HG03060 (cell line): ENCODE measurements at regions not wholly inside any gene's neighbourhood (a gene's known extent, or its start where the extent isn't known, plus 50 kb on each side); places are given as distances from the start of the nearest gene placed in this dataset.
"Not testable (repeated sequence)": the region's sequence is repeated elsewhere in the genome, so short reads cannot be mapped to it uniquely, and the experiment has no call there.

ENCODE experiments used
- ATAC-seq: cut with Tn5 transposase; IDR thresholded peaks from one replicate; pipeline ENCODE4 v1.9.1; 2021; ENCODE audit warnings: low read depth, moderate number of reproducible peaks; ENCODE audit not compliant: unreplicated experiment

GRCh38 chr10:8275911-8276310 is 221.4 kb downstream of the GATA3 start:
- no peak for ATAC-seq

- ATAC-seq: no peak
Observed at GRCh38 chr10:8278099-8278498, 223.6 kb downstream of the GATA3 start.

- no peak for ATAC-seq
Observed at GRCh38 chr10:8279598-8279997, 225.1 kb downstream of the GATA3 start.

- ATAC-seq: no peak
Observed at GRCh38 chr10:8280946-8281345, 226.5 kb downstream of the GATA3 start.

GRCh38 chr10:8282340-8282739 is 227.9 kb downstream of the GATA3 start:
- ATAC-seq: no peak

- ATAC-seq: no peak
Observed at GRCh38 chr10:8283166-8283905, 228.8 kb downstream of the GATA3 start.

GRCh38 chr10:8283986-8284385 is 229.5 kb downstream of the GATA3 start:
- no peak for ATAC-seq

GRCh38 chr10:8285970-8286369 is 231.5 kb downstream of the GATA3 start:
- ATAC-seq: not testable (repeated sequence)

GRCh38 chr10:8288600-8288999 is 234.1 kb downstream of the GATA3 start:
- ATAC-seq: no peak

GRCh38 chr10:8289186-8289924 is 234.9 kb downstream of the GATA3 start:
- ATAC-seq: no peak

GRCh38 chr10:8294779-8295178 is 240.3 kb downstream of the GATA3 start:
- ATAC-seq: no peak

GRCh38 chr10:8295311-8295710 is 240.8 kb downstream of the GATA3 start:
- ATAC-seq: no peak

- no peak for ATAC-seq
Observed at GRCh38 chr10:8296090-8296733, 241.7 kb downstream of the GATA3 start.

- ATAC-seq: no peak
Observed at GRCh38 chr10:8296734-8297101, 242.2 kb downstream of the GATA3 start.

- ATAC-seq: no peak
Observed at GRCh38 chr10:8297107-8297506, 242.6 kb downstream of the GATA3 start.

- ATAC-seq: no peak
Observed at GRCh38 chr10:8297959-8298358, 243.5 kb downstream of the GATA3 start.

GRCh38 chr10:8298896-8299570 is 244.5 kb downstream of the GATA3 start:
- ATAC-seq: no peak

GRCh38 chr10:8300925-8301324 is 246.4 kb downstream of the GATA3 start:
- no peak for ATAC-seq

- ATAC-seq: no peak
Observed at GRCh38 chr10:8301333-8301732, 246.8 kb downstream of the GATA3 start.

GRCh38 chr10:8301831-8302230 is 247.3 kb downstream of the GATA3 start:
- no peak for ATAC-seq

GRCh38 chr10:8302565-8302964 is 248.1 kb downstream of the GATA3 start:
- no peak for ATAC-seq
